Natural killer cell (primary cell): ENCODE measurements at regions not wholly inside any gene's neighbourhood (a gene's known extent, or its start where the extent isn't known, plus 50 kb on each side); places are given as distances from the start of the nearest gene placed in this dataset.

Experiments
- ATAC-seq, 3 donors: fragments of 150-1000 bp in 2 of 3; fragments of 200-7000 bp in 1 of 3; cut with Tn5 transposase; 1 replicate in 1 of 3; 2 replicates in 2 of 3; pipeline ENCODE4 v1.10.0; 2021; ENCODE audit warnings: mild to moderate bottlenecking in 2 of 3, moderate library complexity in 2 of 3
- DNase-seq, 2 donors: peaks; one replicate each; pipeline versions ENCODE4 v3.0.0 to v3.0.0-alpha.2; 2013 to 2021; ENCODE audit warnings: mixed read lengths in 1 of 2
- H3K27ac ChIP-seq: one replicate; pipeline ENCODE4 v1.5.1; 2013; ENCODE audit warnings: mild to moderate bottlenecking, low read length
- H3K27me3 ChIP-seq: one replicate; pipeline ENCODE4 v1.6.1; 2013; ENCODE audit warnings: low read length; ENCODE audit not compliant: control insufficient read depth, insufficient read depth
- H3K36me3 ChIP-seq: one replicate; pipeline ENCODE4 v1.6.1; 2013; ENCODE audit warnings: low read length; ENCODE audit not compliant: control insufficient read depth, insufficient read depth
- H3K4me1 ChIP-seq: one replicate; pipeline ENCODE4 v1.6.1; 2013; ENCODE audit warnings: low read length; ENCODE audit not compliant: control insufficient read depth, insufficient read depth
- H3K4me3 ChIP-seq: one replicate; pipeline ENCODE4 v1.5.1; 2013; ENCODE audit warnings: low read length
- H3K9me3 ChIP-seq: one replicate; pipeline ENCODE4 v1.6.1; 2013; ENCODE audit warnings: low read length; ENCODE audit not compliant: control insufficient read depth, insufficient read depth
- H3K27ac Mint-ChIP-seq, 2 donors: one replicate each; pipeline ENCODE4 v1.8.0; 2022; ENCODE audit warnings: mild to moderate bottlenecking in 2 of 2, mixed read lengths in 2 of 2, moderate library complexity in 1 of 2
- H3K27me3 Mint-ChIP-seq, 2 donors: one replicate each; pipeline ENCODE4 v1.8.0; 2022; ENCODE audit warnings: low read depth in 2 of 2, mixed read lengths in 2 of 2
- H3K36me3 Mint-ChIP-seq: one replicate; pipeline ENCODE4 v1.8.0; 2022; ENCODE audit warnings: mixed read lengths
- H3K4me1 Mint-ChIP-seq, 2 donors: one replicate each; pipeline ENCODE4 v1.8.0; 2022; ENCODE audit warnings: mixed read lengths in 2 of 2
- H3K4me3 Mint-ChIP-seq: one replicate; pipeline ENCODE4 v1.8.0; 2022; ENCODE audit warnings: mild to moderate bottlenecking, moderate library complexity, mixed read lengths
- H3K9me3 Mint-ChIP-seq, 2 donors: one replicate each; pipeline ENCODE4 v1.8.0; 2022; ENCODE audit warnings: mixed read lengths in 2 of 2
- WGBS: methylation state at CpG from one replicate; pipeline ENCODE4 v1.1.7; 2013; ENCODE audit warnings: missing lambda C conversion rate; ENCODE audit not compliant: insufficient coverage; 5-methylcytosine and 5-hydroxymethylcytosine counted together
- intact Hi-C: fragments of 100-400 bp; cut with micrococcal nuclease; formaldehyde crosslinking; loops from one replicate; pipeline ENCODE4 v1.14.2; 2022
- TF ChIP-seq, protein P1 (sequence below): fragments of 200-600 bp; IDR thresholded peaks from one replicate; pipeline ENCODE4 v1.8.0; 2022; ENCODE audit warnings: antibody characterized with exemption

DNA sequence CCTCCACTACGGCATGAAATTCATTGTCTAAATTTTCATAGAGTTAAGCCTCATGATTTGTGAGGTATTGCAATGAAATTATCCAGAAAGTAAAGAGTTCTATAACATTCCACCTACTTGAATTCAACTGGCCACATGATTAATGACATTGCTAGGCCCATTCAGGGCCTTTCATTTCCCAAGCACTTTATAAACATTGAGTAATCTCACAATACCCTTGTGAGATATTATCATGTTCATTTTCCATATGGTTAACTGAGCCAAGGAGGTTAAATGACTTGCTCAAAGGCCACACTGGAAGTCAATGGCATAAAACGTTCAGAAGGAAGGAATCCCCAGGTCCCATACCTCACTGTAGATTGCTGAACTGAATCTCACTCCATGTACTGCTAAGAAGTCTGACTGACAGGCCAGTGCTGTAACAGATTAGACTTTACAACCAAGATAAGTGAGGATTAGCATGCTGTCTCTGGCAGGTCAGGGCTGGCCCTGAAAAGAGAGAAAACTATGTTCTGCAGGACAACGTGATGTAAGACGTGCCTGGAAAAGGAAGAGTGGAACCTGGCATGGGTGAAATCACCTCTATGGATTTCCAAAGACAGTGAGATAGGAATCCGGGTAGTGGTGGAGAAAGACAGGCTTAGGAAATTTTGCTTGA lies 75.9 kb upstream of the SPACA1 start:
- TF ChIP-seq, protein P1, sequence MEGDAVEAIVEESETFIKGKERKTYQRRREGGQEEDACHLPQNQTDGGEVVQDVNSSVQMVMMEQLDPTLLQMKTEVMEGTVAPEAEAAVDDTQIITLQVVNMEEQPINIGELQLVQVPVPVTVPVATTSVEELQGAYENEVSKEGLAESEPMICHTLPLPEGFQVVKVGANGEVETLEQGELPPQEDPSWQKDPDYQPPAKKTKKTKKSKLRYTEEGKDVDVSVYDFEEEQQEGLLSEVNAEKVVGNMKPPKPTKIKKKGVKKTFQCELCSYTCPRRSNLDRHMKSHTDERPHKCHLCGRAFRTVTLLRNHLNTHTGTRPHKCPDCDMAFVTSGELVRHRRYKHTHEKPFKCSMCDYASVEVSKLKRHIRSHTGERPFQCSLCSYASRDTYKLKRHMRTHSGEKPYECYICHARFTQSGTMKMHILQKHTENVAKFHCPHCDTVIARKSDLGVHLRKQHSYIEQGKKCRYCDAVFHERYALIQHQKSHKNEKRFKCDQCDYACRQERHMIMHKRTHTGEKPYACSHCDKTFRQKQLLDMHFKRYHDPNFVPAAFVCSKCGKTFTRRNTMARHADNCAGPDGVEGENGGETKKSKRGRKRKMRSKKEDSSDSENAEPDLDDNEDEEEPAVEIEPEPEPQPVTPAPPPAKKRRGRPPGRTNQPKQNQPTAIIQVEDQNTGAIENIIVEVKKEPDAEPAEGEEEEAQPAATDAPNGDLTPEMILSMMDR, result no peak
- Mint-ChIP-seq H3K27ac (no peak overlapping the region), H3K4me1 (no peaks in the 10 kb centered on the region), H3K27me3 (peaks cover 7 to 24% of the 10 kb centered on the region in 2 donors), H3K4me3 (no peak overlapping the region), H3K36me3 (no peaks in the 10 kb centered on the region), H3K9me3 (no peaks in the 10 kb centered on the region)
- Histone ChIP-seq H3K4me3 (no peak overlapping the region), H3K27me3 (peaks cover 12% of the 10 kb centered on the region), H3K9me3 (no peaks in the 10 kb centered on the region), H3K27ac (no peak overlapping the region), H3K36me3 (no peaks in the 10 kb centered on the region), H3K4me1 (peaks cover 8% of the 10 kb centered on the region)
- ATAC-seq (no peak), DNase-seq (no peak)
- 89% methylated on average over 4 of the region's 5 CpGs for WGBS
- intact Hi-C loops, result no loop called here

DNA sequence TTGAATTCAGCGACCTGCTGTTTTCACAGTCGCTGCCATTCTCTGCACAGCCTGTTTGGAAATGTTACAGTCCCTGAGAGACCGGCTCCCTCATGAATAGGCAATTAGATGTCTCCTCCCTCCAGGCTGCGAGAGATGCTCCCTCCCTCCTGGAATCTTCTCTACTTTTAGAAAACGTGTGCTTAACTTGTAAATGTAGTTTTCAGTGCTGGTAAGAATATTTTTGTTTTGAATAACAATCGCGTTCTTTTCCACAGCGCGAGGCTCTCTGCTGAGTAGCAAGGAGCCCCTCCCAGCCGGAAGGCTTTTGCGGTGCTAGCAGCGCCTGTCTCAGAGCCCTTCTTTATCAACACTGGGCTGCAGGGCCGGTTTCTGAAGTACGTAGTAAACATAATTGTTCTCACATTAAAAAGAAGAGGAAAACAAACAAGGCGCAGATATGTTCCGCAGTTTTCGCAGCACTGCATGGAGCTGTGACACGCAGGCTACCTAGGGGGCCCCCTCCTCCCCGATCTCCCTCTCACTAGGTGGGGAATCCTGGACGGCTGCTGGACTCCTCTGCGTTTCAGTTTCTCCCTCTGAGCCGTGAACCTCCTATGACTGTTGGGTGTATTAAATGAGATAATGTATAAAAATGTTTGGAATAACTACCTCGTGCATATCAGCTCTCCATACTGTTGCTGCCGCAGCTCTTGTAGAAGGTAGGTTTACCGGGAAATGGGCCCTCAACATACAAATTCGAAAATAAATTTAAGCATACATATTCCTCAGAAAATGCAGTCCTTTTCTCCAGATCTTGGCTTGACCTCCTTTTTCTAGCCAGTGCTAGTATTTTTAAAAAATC lies 79.0 kb upstream of the SPACA1 start:
- no peaks in the 10 kb centered on the region for H3K36me3 ChIP-seq
- H3K4me1 ChIP-seq, result peaks cover 8% of the 10 kb centered on the region
- intact Hi-C loops, result no loop called here
- peaks cover 12% of the 10 kb centered on the region for H3K27me3 ChIP-seq
- no peak overlapping the region for H3K27ac ChIP-seq
- ATAC-seq (peak; percentile 53 to 91 (median 70)), DNase-seq (peak in 1 of 2 donors; percentile 29)
- H3K4me3 ChIP-seq, result no peak overlapping the region
- Mint-ChIP-seq H3K27me3 (peaks cover 7 to 12% of the 10 kb centered on the region in 2 donors), H3K36me3 (no peaks in the 10 kb centered on the region), H3K4me1 (no peaks in the 10 kb centered on the region), H3K9me3 (no peaks in the 10 kb centered on the region), H3K4me3 (no peak overlapping the region), H3K27ac (no peak overlapping the region)
- 17% methylated on average over 24 of the region's 26 CpGs for WGBS
- H3K9me3 ChIP-seq, result no peaks in the 10 kb centered on the region
- TF ChIP-seq, protein P1, result no peak

DNA sequence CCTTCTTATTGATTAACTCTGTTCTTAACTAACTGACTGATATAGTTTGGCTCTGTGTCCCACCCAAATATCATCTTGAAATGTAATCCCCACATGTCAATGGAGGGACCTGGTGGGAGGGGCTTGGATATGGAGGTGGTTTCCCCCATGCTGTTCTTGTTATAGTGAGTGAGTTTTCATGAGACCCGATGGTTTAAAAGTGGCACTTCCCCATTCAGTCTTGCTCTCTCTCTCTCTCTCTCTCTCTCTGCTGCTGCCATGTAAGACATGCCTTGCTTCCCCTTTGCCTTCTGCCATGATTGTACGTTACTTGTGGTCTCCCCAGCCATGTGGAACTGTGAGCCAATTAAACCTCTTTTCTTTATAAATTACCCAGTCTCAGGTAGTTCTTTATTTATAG lies 81.8 kb upstream of the SPACA1 start:
- 33% methylated on average over 1 of the region's 2 CpGs for WGBS
- no peaks in the 10 kb centered on the region for H3K9me3 ChIP-seq
- no peak overlapping the region for H3K4me3 ChIP-seq
- TF ChIP-seq, protein P1, result no peak
- no peak for ATAC-seq
- no peak overlapping the region for H3K27ac ChIP-seq
- peaks cover 13% of the 10 kb centered on the region for H3K27me3 ChIP-seq
- peaks cover 5 to 14% of the 10 kb centered on the region in 2 donors for H3K27me3 Mint-ChIP-seq
- no peak overlapping the region for H3K4me3 Mint-ChIP-seq
- intact Hi-C loops, result no loop called here
- H3K36me3 ChIP-seq, result no peaks in the 10 kb centered on the region
- peaks cover 8% of the 10 kb centered on the region for H3K4me1 ChIP-seq
- no peaks in the 10 kb centered on the region for H3K4me1 Mint-ChIP-seq
- H3K27ac Mint-ChIP-seq, result no peak overlapping the region
- H3K9me3 Mint-ChIP-seq, result no peaks in the 10 kb centered on the region
- DNase-seq, result no peak
- no peaks in the 10 kb centered on the region for H3K36me3 Mint-ChIP-seq
